GM23338 (cell line): ENCODE measurements at regions not wholly inside any gene's neighbourhood (a gene's known extent, or its start where the extent isn't known, plus 50 kb on each side); places are given as distances from the start of the nearest gene placed in this dataset.

Source experiments
- ATAC-seq: fragments of 200-7000 bp; cut with Tn5 transposase; 3 replicates; pipeline ENCODE4 v1.9.1; 2020
- DNase-seq: peaks from one replicate; pipeline ENCODE4 v3.0.0-alpha.2; 2015; ENCODE audit warnings: low spot score
- H2AFZ ChIP-seq: fragments of 200-600 bp; sonication (generic); 2 replicates; pipeline ENCODE4 v1.8.0; 2016; ENCODE audit warnings: antibody characterized with exemption, mild to moderate bottlenecking, moderate library complexity
- H3F3A ChIP-seq: fragments of 200-600 bp; sonication (generic); replicated peaks from 2 replicates; pipeline ENCODE4 v1.8.0; 2017; ENCODE audit warnings: antibody characterized with exemption, mixed run types, low read depth
- H3K27ac ChIP-seq: fragments of 200-600 bp; sonication (generic); 2 replicates; pipeline ENCODE4 v1.6.1; 2016; ENCODE audit warnings: low read depth
- H3K27me3 ChIP-seq: fragments of 200-600 bp; sonication (generic); 2 replicates; pipeline ENCODE4 v1.8.0; 2016; ENCODE audit warnings: mild to moderate bottlenecking, mixed run types, moderate library complexity; ENCODE audit not compliant: insufficient read depth
- H3K36me3 ChIP-seq: fragments of 200-600 bp; sonication (generic); 2 replicates; pipeline ENCODE4 v1.8.0; 2016; ENCODE audit warnings: mild to moderate bottlenecking; ENCODE audit not compliant: insufficient read depth
- H3K4me1 ChIP-seq: fragments of 200-600 bp; sonication (generic); 2 replicates; pipeline ENCODE4 v1.8.0; 2016; ENCODE audit warnings: mild to moderate bottlenecking, moderate library complexity; ENCODE audit not compliant: insufficient read depth
- H3K4me2 ChIP-seq: fragments of 200-600 bp; sonication (generic); 2 replicates; pipeline ENCODE4 v1.7.1; 2017; ENCODE audit warnings: mixed run types
- H3K4me3 ChIP-seq: fragments of 200-600 bp; sonication (generic); 2 replicates; pipeline ENCODE4 v1.6.1; 2016; ENCODE audit warnings: mixed run types
- H3K79me2 ChIP-seq: fragments of 200-600 bp; sonication (generic); replicated peaks from 2 replicates; pipeline ENCODE4 v1.8.0; 2017; ENCODE audit warnings: mild to moderate bottlenecking; ENCODE audit not compliant: insufficient read depth
- H3K9me2 ChIP-seq: fragments of 200-600 bp; sonication (generic); 2 replicates; pipeline ENCODE4 v1.8.0; 2017; ENCODE audit not compliant: insufficient read depth
- H4K20me1 ChIP-seq: fragments of 200-600 bp; sonication (generic); replicated peaks from 2 replicates; pipeline ENCODE4 v1.8.0; 2017; ENCODE audit warnings: mild to moderate bottlenecking; ENCODE audit not compliant: insufficient read depth
- H3K27ac Mint-ChIP-seq: 2 replicates; pipeline ENCODE4 v1.8.0; 2020; ENCODE audit warnings: inconsistent platforms, mild to moderate bottlenecking, moderate library complexity, mixed read lengths
- H3K27me3 Mint-ChIP-seq: 3 replicates; pipeline ENCODE4 v1.8.0; 2022; ENCODE audit warnings: low read depth, mild to moderate bottlenecking, moderate library complexity, mixed read lengths, inconsistent platforms; ENCODE audit not compliant: insufficient read depth, poor library complexity
- H3K36me3 Mint-ChIP-seq: 3 replicates; pipeline ENCODE4 v1.8.0; 2021; ENCODE audit warnings: low read depth, mild to moderate bottlenecking, inconsistent platforms, moderate library complexity, mixed read lengths
- H3K4me1 Mint-ChIP-seq: 3 replicates; pipeline ENCODE4 v1.8.0; 2020; ENCODE audit warnings: mild to moderate bottlenecking, inconsistent platforms, mixed read lengths
- H3K4me3 Mint-ChIP-seq: 3 replicates; pipeline ENCODE4 v1.8.0; 2021; ENCODE audit warnings: moderate library complexity, mild to moderate bottlenecking, inconsistent platforms, mixed read lengths
- H3K9me3 Mint-ChIP-seq: 3 replicates; pipeline ENCODE4 v1.8.0; 2020; ENCODE audit warnings: moderate library complexity, mild to moderate bottlenecking, inconsistent platforms, mixed read lengths
- CREB1 ChIP-seq: fragments of 250-450 bp; sonication (Bioruptor Pico); IDR thresholded peaks from 2 replicates; pipeline ENCODE4 v1.5.0; 2020; ENCODE audit warnings: low read depth, mild to moderate bottlenecking, moderate library complexity
- ETS1 ChIP-seq: IDR thresholded peaks from 2 replicates; pipeline ENCODE4 v1.6.1; 2016; ENCODE audit warnings: antibody characterized with exemption
- EZH2 ChIP-seq: fragments of 200-600 bp; sonication (generic); IDR thresholded peaks from one replicate; pipeline ENCODE4 v1.8.0; 2017; ENCODE audit warnings: antibody characterized with exemption, mild to moderate bottlenecking, low read depth; ENCODE audit not compliant: unreplicated experiment
- EZH2phosphoT487 ChIP-seq: fragments of 200-600 bp; sonication (generic); IDR thresholded peaks from one replicate; pipeline ENCODE4 v1.8.1; 2018; ENCODE audit warnings: antibody characterized with exemption; ENCODE audit not compliant: unreplicated experiment
- JUNB ChIP-seq: IDR thresholded peaks from one replicate; pipeline ENCODE4 v1.6.1; 2016; ENCODE audit warnings: antibody characterized with exemption; ENCODE audit not compliant: unreplicated experiment
- NANOG ChIP-seq: IDR thresholded peaks from 2 replicates; pipeline ENCODE4 v1.6.1; 2016; ENCODE audit warnings: antibody characterized with exemption, borderline replicate concordance
- POLR2AphosphoS5 ChIP-seq: IDR thresholded peaks from 2 replicates; pipeline ENCODE4 v1.6.1; 2016; ENCODE audit warnings: antibody characterized with exemption, low read depth
- STAT1 ChIP-seq: IDR thresholded peaks from one replicate; pipeline ENCODE4 v1.6.1; 2016; ENCODE audit warnings: antibody characterized with exemption; ENCODE audit not compliant: unreplicated experiment
- ZNF114 ChIP-seq: fragments of 250-450 bp; sonication (Bioruptor Pico); IDR thresholded peaks from 2 replicates; pipeline ENCODE4 v1.5.0; 2020; ENCODE audit warnings: mild to moderate bottlenecking, moderate library complexity
- ZNF331 ChIP-seq: fragments of 250-450 bp; sonication (Bioruptor Pico); IDR thresholded peaks from 2 replicates; pipeline ENCODE4 v1.5.0; 2020; ENCODE audit warnings: low read depth, mild to moderate bottlenecking, moderate library complexity
- ZNF462 ChIP-seq: fragments of 250-450 bp; sonication (Bioruptor Pico); IDR thresholded peaks from 2 replicates; pipeline ENCODE4 v1.5.0; 2020; ENCODE audit warnings: mild to moderate bottlenecking, moderate library complexity
- TF ChIP-seq, protein P1 (sequence below), 2 experiments: fragments of 200-600 bp in 1 of 2; sonication (generic) in 1 of 2; conservative IDR thresholded peaks; 2 replicates each; pipeline versions ENCODE4 v1.5.1 to v1.6.1; 2016 to 2017; ENCODE audit warnings: antibody characterized with exemption in 2 of 2, low read depth in 2 of 2, mild to moderate bottlenecking in 2 of 2, moderate library complexity in 1 of 2

DNA sequence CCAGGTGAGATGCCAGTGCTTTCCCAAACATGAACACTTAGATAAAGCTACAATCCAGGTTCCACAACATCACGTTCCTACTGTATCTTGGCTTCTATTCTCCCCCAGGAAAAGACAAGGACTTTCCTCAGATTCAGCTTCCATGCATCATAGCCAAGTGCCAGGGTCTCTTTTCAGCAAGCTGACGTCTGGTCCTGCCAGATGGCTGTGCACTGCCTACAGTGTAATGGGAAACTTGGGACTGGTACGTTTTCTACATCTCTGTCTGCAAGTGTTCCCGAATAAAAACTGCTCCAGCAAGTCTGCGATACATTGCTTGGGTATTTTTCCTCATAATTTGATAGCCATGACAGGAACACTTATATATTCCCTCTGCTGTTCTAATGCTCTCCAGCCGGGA is 412.5 kb downstream of the FAM181B start (continued):
- TF ChIP-seq ZNF462 (no peak), CREB1 (no peak), ZNF331 (CRISPR knock-in tag) (no peak), EZH2phosphoT487 (no peak), POLR2AphosphoS5 (no peak), STAT1 (no peak), ZNF114 (CRISPR knock-in tag) (no peak), NANOG (no peak), JUNB (no peak), EZH2 (no peak), ETS1 (no peak)

- Histone ChIP-seq H3K27me3 (no peaks in the 10 kb centered on the region), H3K79me2 (no peaks in the 10 kb centered on the region), H4K20me1 (no peaks in the 10 kb centered on the region), H3K9me2 (no peaks in the 10 kb centered on the region), H2AFZ (no peak overlapping the region), H3K4me2 (no peak overlapping the region), H3K27ac (no peak overlapping the region), H3K4me1 (no peaks in the 10 kb centered on the region), H3F3A (no peaks in the 10 kb centered on the region), H3K36me3 (no peaks in the 10 kb centered on the region), H3K4me3 (no peak overlapping the region)
- DNase-seq (peak; percentile 81), ATAC-seq (peak; percentile 97)
- TF ChIP-seq NANOG, result no peak
- TF ChIP-seq, protein P1, sequence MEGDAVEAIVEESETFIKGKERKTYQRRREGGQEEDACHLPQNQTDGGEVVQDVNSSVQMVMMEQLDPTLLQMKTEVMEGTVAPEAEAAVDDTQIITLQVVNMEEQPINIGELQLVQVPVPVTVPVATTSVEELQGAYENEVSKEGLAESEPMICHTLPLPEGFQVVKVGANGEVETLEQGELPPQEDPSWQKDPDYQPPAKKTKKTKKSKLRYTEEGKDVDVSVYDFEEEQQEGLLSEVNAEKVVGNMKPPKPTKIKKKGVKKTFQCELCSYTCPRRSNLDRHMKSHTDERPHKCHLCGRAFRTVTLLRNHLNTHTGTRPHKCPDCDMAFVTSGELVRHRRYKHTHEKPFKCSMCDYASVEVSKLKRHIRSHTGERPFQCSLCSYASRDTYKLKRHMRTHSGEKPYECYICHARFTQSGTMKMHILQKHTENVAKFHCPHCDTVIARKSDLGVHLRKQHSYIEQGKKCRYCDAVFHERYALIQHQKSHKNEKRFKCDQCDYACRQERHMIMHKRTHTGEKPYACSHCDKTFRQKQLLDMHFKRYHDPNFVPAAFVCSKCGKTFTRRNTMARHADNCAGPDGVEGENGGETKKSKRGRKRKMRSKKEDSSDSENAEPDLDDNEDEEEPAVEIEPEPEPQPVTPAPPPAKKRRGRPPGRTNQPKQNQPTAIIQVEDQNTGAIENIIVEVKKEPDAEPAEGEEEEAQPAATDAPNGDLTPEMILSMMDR (conservative IDR thresholded peaks at IDR 0.05; ENCODE audit: low read depth in 2 of 2), result peak; percentile 81 to 85
- Mint-ChIP-seq H3K4me3 (no peak overlapping the region), H3K4me1 (no peaks in the 10 kb centered on the region), H3K36me3 (no peaks in the 10 kb centered on the region), H3K27me3 (peaks cover 2% of the 10 kb centered on the region), H3K27ac (no peak overlapping the region), H3K9me3 (no peaks in the 10 kb centered on the region; the same call in 2 of the 3 replicates)
These were observed 418.6 kb downstream of the FAM181B start for GRCh38 chr11:82315093-82315492.
